WTC11 (cell line): ENCODE measurements at regions not wholly inside any gene's neighbourhood (a gene's known extent, or its start where the extent isn't known, plus 50 kb on each side); places are given as distances from the start of the nearest gene placed in this dataset.

Experiments used
- ATAC-seq: fragments of 200-7000 bp; cut with Tn5 transposase; 2 replicates; pipeline ENCODE4 v1.10.0; 2021; ENCODE audit warnings: mild to moderate bottlenecking, moderate library complexity
- CTCF ChIA-PET: fragments of 300-600 bp; sonication (Branson Sonifier 250); formaldehyde crosslinking; loops from one replicate; lab custom pipeline; 2021; ENCODE audit warnings: antibody characterized with exemption; lab: Charles Lee
- POLR2A ChIA-PET: fragments of 350-600 bp; sonication (Branson Sonifier 250); formaldehyde crosslinking; loops from one replicate; lab custom pipeline; 2021; ENCODE audit warnings: antibody characterized with exemption; lab: Charles Lee
- DNase-seq: peaks from one replicate; pipeline ENCODE4 v3.0.0; 2021; ENCODE audit warnings: low spot score
- H3K27ac Mint-ChIP-seq: 2 replicates; pipeline ENCODE4 v1.8.0; 2021; ENCODE audit warnings: mixed read lengths
- H3K27me3 Mint-ChIP-seq: 2 replicates; pipeline ENCODE4 v1.8.0; 2021; ENCODE audit warnings: low read depth, mild to moderate bottlenecking, moderate library complexity, mixed read lengths
- H3K36me3 Mint-ChIP-seq: 2 replicates; pipeline ENCODE4 v1.8.0; 2021; ENCODE audit warnings: mixed read lengths
- H3K4me1 Mint-ChIP-seq: 2 replicates; pipeline ENCODE4 v1.8.0; 2022; ENCODE audit warnings: mixed read lengths
- H3K4me3 Mint-ChIP-seq: 2 replicates; pipeline ENCODE4 v1.8.0; 2021; ENCODE audit warnings: mild to moderate bottlenecking, moderate library complexity, mixed read lengths
- H3K9me3 Mint-ChIP-seq: 2 replicates; pipeline ENCODE4 v1.8.0; 2021; ENCODE audit warnings: mixed read lengths
- ATF6 ChIP-seq: sonication (generic); formaldehyde crosslinking; IDR thresholded peaks from 2 replicates; pipeline ENCODE4 v1.8.1; 2023; ENCODE audit warnings: mild to moderate bottlenecking, missing genetic modification reagents
- CREM ChIP-seq: sonication (generic); formaldehyde crosslinking; IDR thresholded peaks from 2 replicates; pipeline ENCODE4 v1.8.1; 2022; ENCODE audit warnings: mild to moderate bottlenecking, missing genetic modification reagents, moderate library complexity
- ESRRA ChIP-seq: sonication (generic); formaldehyde crosslinking; IDR thresholded peaks from 2 replicates; pipeline ENCODE4 v1.8.1; 2022; ENCODE audit warnings: mild to moderate bottlenecking, missing genetic modification reagents, borderline replicate concordance
- FOXJ3 ChIP-seq: sonication (generic); formaldehyde crosslinking; IDR thresholded peaks from 2 replicates; pipeline ENCODE4 v1.9.0; 2021; ENCODE audit warnings: missing genetic modification reagents, mild to moderate bottlenecking, borderline replicate concordance
- FOXK1 ChIP-seq: sonication (generic); formaldehyde crosslinking; IDR thresholded peaks from 2 replicates; pipeline ENCODE4 v1.8.0; 2022; ENCODE audit warnings: mild to moderate bottlenecking, moderate library complexity, missing genetic modification reagents
- FOXP4 ChIP-seq: sonication (generic); formaldehyde crosslinking; IDR thresholded peaks from 2 replicates; pipeline ENCODE4 v1.8.0; 2022; ENCODE audit warnings: mild to moderate bottlenecking, missing genetic modification reagents
- GRHL2 ChIP-seq: fragments of 250-450 bp; sonication (Bioruptor Pico); IDR thresholded peaks from 2 replicates; pipeline ENCODE4 v1.8.0; 2022; ENCODE audit warnings: mild to moderate bottlenecking, moderate library complexity; ENCODE audit not compliant: insufficient replicate concordance, severe bottlenecking
- GTF2I ChIP-seq: fragments of 250-450 bp; sonication (Bioruptor Pico); conservative IDR thresholded peaks from 2 replicates; pipeline ENCODE4 v1.4.0; 2021; ENCODE audit warnings: mild to moderate bottlenecking
- IRF2 ChIP-seq: sonication (generic); formaldehyde crosslinking; IDR thresholded peaks from 2 replicates; pipeline ENCODE4 v1.8.0; 2022; ENCODE audit warnings: low read depth, missing genetic modification reagents, borderline replicate concordance
- NR2C2 ChIP-seq: sonication (generic); formaldehyde crosslinking; IDR thresholded peaks from 2 replicates; pipeline ENCODE4 v1.8.0; 2022; ENCODE audit warnings: mild to moderate bottlenecking, missing genetic modification reagents
- OVOL2 ChIP-seq: fragments of 250-450 bp; sonication (Bioruptor Pico); IDR thresholded peaks from 2 replicates; pipeline ENCODE4 v1.9.0; 2021; ENCODE audit warnings: mild to moderate bottlenecking, borderline replicate concordance
- SMAD4 ChIP-seq: sonication (generic); formaldehyde crosslinking; IDR thresholded peaks from 2 replicates; pipeline ENCODE4 v1.8.0; 2022; ENCODE audit warnings: mild to moderate bottlenecking, missing genetic modification reagents
- TEAD4 ChIP-seq: sonication (generic); formaldehyde crosslinking; IDR thresholded peaks from 2 replicates; pipeline ENCODE4 v1.8.0; 2022; ENCODE audit warnings: mild to moderate bottlenecking, missing genetic modification reagents
- ZNF396 ChIP-seq: fragments of 250-450 bp; sonication (Bioruptor Pico); IDR thresholded peaks from 2 replicates; pipeline ENCODE4 v1.8.0; 2021; ENCODE audit warnings: mild to moderate bottlenecking, moderate library complexity, borderline replicate concordance
- ZNF423 ChIP-seq: fragments of 250-450 bp; sonication (Bioruptor Pico); IDR thresholded peaks from 2 replicates; pipeline ENCODE4 v2.1.2; 2022; ENCODE audit warnings: mild to moderate bottlenecking, moderate library complexity
- ZNF425 ChIP-seq: fragments of 250-450 bp; sonication (Bioruptor Pico); conservative IDR thresholded peaks from 2 replicates; pipeline ENCODE4 v1.9.0; 2021; ENCODE audit warnings: mild to moderate bottlenecking
- ZNF671 ChIP-seq: fragments of 250-450 bp; sonication (Bioruptor Pico); IDR thresholded peaks from 2 replicates; pipeline ENCODE4 v1.8.0; 2021; ENCODE audit warnings: mild to moderate bottlenecking
- TF ChIP-seq, protein P1 (sequence below): sonication (generic); formaldehyde crosslinking; conservative IDR thresholded peaks from 2 replicates; pipeline ENCODE4 v1.8.1; 2023; ENCODE audit warnings: mild to moderate bottlenecking, low read depth, missing genetic modification reagents, moderate library complexity
- TF ChIP-seq, protein P2 (sequence below): fragments of 250-450 bp; sonication (Bioruptor Pico); IDR thresholded peaks from 2 replicates; pipeline ENCODE4 v1.8.0; 2021; ENCODE audit warnings: mild to moderate bottlenecking

DNA sequence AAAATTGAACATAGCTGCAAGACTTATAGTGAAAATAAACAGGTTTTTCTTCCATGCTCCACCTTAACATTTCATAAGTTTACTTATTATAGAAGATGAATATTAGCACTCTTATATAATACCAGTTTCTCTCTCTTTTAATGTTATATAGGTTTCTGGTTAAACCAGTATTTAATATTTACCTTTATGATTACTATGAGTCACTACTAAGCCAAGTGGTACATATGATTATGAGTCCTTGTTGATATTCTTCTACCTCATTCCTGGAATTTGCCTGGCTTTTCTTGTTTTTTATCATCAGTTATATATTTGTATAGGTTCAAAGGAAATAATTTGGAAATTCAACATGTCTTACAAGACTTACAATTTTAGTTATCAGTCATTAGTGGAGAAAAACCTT is 89.9 kb upstream of the MAOA start:
- ChIA-PET POLR2A (no interaction called here), CTCF (no interaction called here)
- H3K4me3 Mint-ChIP-seq = no peak overlapping the region
- no peaks in the 10 kb centered on the region; the same call in 1 of the 2 replicates for H3K27me3 Mint-ChIP-seq
- no peaks in the 10 kb centered on the region for H3K4me1 Mint-ChIP-seq
- ATAC-seq = no peak
- TF ChIP-seq OVOL2 (CRISPR knock-in tag) = no peak
- TF ChIP-seq SMAD4 (CRISPR knock-in tag) = no peak
- no peak for TF ChIP-seq IRF2 (CRISPR knock-in tag)
- no peak for TF ChIP-seq ZNF423 (CRISPR knock-in tag)
- TF ChIP-seq, protein P1, sequence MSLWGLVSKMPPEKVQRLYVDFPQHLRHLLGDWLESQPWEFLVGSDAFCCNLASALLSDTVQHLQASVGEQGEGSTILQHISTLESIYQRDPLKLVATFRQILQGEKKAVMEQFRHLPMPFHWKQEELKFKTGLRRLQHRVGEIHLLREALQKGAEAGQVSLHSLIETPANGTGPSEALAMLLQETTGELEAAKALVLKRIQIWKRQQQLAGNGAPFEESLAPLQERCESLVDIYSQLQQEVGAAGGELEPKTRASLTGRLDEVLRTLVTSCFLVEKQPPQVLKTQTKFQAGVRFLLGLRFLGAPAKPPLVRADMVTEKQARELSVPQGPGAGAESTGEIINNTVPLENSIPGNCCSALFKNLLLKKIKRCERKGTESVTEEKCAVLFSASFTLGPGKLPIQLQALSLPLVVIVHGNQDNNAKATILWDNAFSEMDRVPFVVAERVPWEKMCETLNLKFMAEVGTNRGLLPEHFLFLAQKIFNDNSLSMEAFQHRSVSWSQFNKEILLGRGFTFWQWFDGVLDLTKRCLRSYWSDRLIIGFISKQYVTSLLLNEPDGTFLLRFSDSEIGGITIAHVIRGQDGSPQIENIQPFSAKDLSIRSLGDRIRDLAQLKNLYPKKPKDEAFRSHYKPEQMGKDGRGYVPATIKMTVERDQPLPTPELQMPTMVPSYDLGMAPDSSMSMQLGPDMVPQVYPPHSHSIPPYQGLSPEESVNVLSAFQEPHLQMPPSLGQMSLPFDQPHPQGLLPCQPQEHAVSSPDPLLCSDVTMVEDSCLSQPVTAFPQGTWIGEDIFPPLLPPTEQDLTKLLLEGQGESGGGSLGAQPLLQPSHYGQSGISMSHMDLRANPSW (CRISPR knock-in tag) = no peak
- no peak for TF ChIP-seq CREM (CRISPR knock-in tag)
- TF ChIP-seq ESRRA (CRISPR knock-in tag) = no peak
- TF ChIP-seq ATF6 (CRISPR knock-in tag) = no peak
- H3K9me3 Mint-ChIP-seq = 0 out of 2 replicates have a peak, but pooled peaks cover 10% of the 10 kb centered on the region
- no peak overlapping the region for H3K27ac Mint-ChIP-seq
- H3K36me3 Mint-ChIP-seq = no peaks in the 10 kb centered on the region; the same call in 1 of the 2 replicates
- no peak for DNase-seq

DNA sequence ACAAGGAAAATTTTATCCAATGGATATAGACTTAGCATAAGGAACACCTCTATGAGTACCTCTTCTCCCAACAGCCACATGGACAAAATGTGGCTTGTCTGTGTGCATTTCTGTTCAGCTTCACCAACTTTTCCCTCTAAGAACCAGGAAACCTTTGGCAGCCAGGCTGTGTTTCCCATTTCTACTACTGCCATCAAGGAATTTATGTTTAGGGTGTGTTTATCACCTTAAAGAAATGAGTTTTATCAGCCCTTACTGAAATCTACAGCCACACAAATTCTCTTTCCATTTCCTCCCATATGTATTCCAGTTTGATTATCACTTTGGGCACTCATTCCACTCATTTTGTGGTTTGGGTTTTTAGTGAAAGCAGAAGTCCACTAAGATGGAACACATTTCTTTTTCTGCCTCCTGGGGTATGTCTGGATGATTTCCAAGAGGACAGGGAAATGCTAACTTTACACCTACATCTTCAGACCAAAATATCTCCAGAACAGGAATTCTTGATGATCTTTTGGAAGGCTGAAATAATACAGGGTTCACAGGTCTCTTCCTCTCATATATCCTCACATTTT is 82.6 kb upstream of the MAOA start:
- ChIA-PET CTCF (no interaction called here), POLR2A (no interaction called here)
- H3K9me3 Mint-ChIP-seq = no peaks in the 10 kb centered on the region
- H3K4me1 Mint-ChIP-seq = no peaks in the 10 kb centered on the region
- no peaks in the 10 kb centered on the region for H3K27me3 Mint-ChIP-seq
- H3K4me3 Mint-ChIP-seq = no peak overlapping the region
- H3K27ac Mint-ChIP-seq = no peak overlapping the region
- H3K36me3 Mint-ChIP-seq = no peaks in the 10 kb centered on the region
- DNase-seq = no peak
- TF ChIP-seq ZNF425 (CRISPR knock-in tag) (no peak), TEAD4 (CRISPR knock-in tag) (no peak), OVOL2 (CRISPR knock-in tag) (no peak), ZNF396 (CRISPR knock-in tag) (no peak), NR2C2 (no peak), GTF2I (CRISPR knock-in tag) (no peak), FOXP4 (CRISPR knock-in tag) (no peak), GRHL2 (CRISPR knock-in tag) (no peak), FOXJ3 (no peak), FOXK1 (CRISPR knock-in tag) (no peak), ZNF671 (CRISPR knock-in tag) (no peak)
- TF ChIP-seq, protein P2, sequence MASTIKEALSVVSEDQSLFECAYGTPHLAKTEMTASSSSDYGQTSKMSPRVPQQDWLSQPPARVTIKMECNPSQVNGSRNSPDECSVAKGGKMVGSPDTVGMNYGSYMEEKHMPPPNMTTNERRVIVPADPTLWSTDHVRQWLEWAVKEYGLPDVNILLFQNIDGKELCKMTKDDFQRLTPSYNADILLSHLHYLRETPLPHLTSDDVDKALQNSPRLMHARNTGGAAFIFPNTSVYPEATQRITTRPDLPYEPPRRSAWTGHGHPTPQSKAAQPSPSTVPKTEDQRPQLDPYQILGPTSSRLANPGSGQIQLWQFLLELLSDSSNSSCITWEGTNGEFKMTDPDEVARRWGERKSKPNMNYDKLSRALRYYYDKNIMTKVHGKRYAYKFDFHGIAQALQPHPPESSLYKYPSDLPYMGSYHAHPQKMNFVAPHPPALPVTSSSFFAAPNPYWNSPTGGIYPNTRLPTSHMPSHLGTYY (CRISPR knock-in tag) = no peak
- no peak for ATAC-seq
